HepG2 (cell line): ENCODE measurements at regions not wholly inside any gene's neighbourhood (a gene's known extent, or its start where the extent isn't known, plus 50 kb on each side); places are given as distances from the start of the nearest gene placed in this dataset.

ENCODE experiments used
- HDAC2 ChIP-seq: sonication (generic); formaldehyde crosslinking; IDR thresholded peaks from 2 replicates; pipeline ENCODE4 v1.4.0; 2020; ENCODE audit warnings: missing genetic modification reagents
- HOXA9 ChIP-seq: sonication (generic); formaldehyde crosslinking; IDR thresholded peaks from 2 replicates; pipeline ENCODE4 v1.8.1; 2022; ENCODE audit warnings: missing genetic modification reagents, mild to moderate bottlenecking, moderate library complexity, borderline replicate concordance
- IKZF1 ChIP-seq: fragments of 450-650 bp; IDR thresholded peaks from 2 replicates; pipeline ENCODE4 v1.7.1; 2016
- KAT7 ChIP-seq: IDR thresholded peaks from 2 replicates; pipeline ENCODE4 v1.6.1; 2018; ENCODE audit warnings: borderline replicate concordance, missing compliant biosample characterization
- KDM1A ChIP-seq: IDR thresholded peaks from 2 replicates; pipeline ENCODE4 v1.6.1; 2016; ENCODE audit warnings: missing compliant biosample characterization
- KDM4B ChIP-seq: sonication (generic); formaldehyde crosslinking; IDR thresholded peaks from 2 replicates; pipeline ENCODE4 v1.4.0; 2020; ENCODE audit warnings: missing genetic modification reagents
- MAFF ChIP-seq: IDR thresholded peaks from 2 replicates; pipeline ENCODE4 v1.6.1; 2011; ENCODE audit warnings: low read depth, low read length, improper control_type of control experiment
- PHF8 ChIP-seq: sonication (generic); formaldehyde crosslinking; IDR thresholded peaks from 2 replicates; pipeline ENCODE4 v1.5.0; 2020; ENCODE audit warnings: missing genetic modification reagents
- RFX5 ChIP-seq: IDR thresholded peaks from 2 replicates; pipeline ENCODE4 v1.6.1; 2011; ENCODE audit warnings: low read depth, low read length, improper control_type of control experiment
- SALL2 ChIP-seq: sonication (generic); formaldehyde crosslinking; IDR thresholded peaks from 2 replicates; pipeline ENCODE4 v1.8.1; 2023; ENCODE audit warnings: mild to moderate bottlenecking, missing genetic modification reagents, inconsistent platforms
- SIN3A ChIP-seq: IDR thresholded peaks from 2 replicates; pipeline ENCODE4 v1.6.1; 2011; ENCODE audit warnings: low read depth, mild to moderate bottlenecking, control low read depth, low read length, borderline replicate concordance
- TEAD3 ChIP-seq: optimal IDR thresholded peaks from 2 replicates; pipeline ENCODE3; 2016; ENCODE audit warnings: borderline replicate concordance
- XBP1 ChIP-seq: sonication (generic); formaldehyde crosslinking; IDR thresholded peaks from 2 replicates; pipeline ENCODE4 v1.5.0; 2020; ENCODE audit warnings: missing genetic modification reagents
- ZBTB38 ChIP-seq: sonication (generic); formaldehyde crosslinking; IDR thresholded peaks from 2 replicates; pipeline ENCODE4 v1.5.1; 2020; ENCODE audit warnings: mild to moderate bottlenecking, missing genetic modification reagents
- ZNF556 ChIP-seq: sonication (generic); formaldehyde crosslinking; IDR thresholded peaks from 2 replicates; pipeline ENCODE4 v1.4.0; 2020; ENCODE audit warnings: mild to moderate bottlenecking, missing genetic modification reagents, borderline replicate concordance
- ZNF652 ChIP-seq: IDR thresholded peaks from 2 replicates; pipeline ENCODE4 v1.6.1; 2016; ENCODE audit warnings: low read depth, borderline replicate concordance
- ZNF768 ChIP-seq: sonication (generic); formaldehyde crosslinking; IDR thresholded peaks from 2 replicates; pipeline ENCODE4 v1.4.0; 2020; ENCODE audit warnings: missing genetic modification reagents
- ZSCAN20 ChIP-seq: sonication (generic); formaldehyde crosslinking; IDR thresholded peaks from 2 replicates; pipeline ENCODE4 v1.4.0; 2020; ENCODE audit warnings: missing genetic modification reagents, mild to moderate bottlenecking, borderline replicate concordance
- TF ChIP-seq, protein P1 (sequence below): IDR thresholded peaks from 2 replicates; pipeline ENCODE4 v1.4.0; 2020; ENCODE audit warnings: mild to moderate bottlenecking, missing genetic modification reagents
- TF ChIP-seq, protein P2 (sequence below): sonication (generic); formaldehyde crosslinking; IDR thresholded peaks from 2 replicates; pipeline ENCODE4 v1.8.1; 2023; ENCODE audit warnings: missing genetic modification reagents, mild to moderate bottlenecking, borderline replicate concordance
- TF ChIP-seq, protein P3 (sequence below): sonication (generic); formaldehyde crosslinking; IDR thresholded peaks from 2 replicates; pipeline ENCODE4 v1.9.0; 2021; ENCODE audit warnings: missing genetic modification reagents, mild to moderate bottlenecking, borderline replicate concordance
- TF ChIP-seq, protein P4 (sequence below): sonication (generic); formaldehyde crosslinking; IDR thresholded peaks from 2 replicates; pipeline ENCODE4 v1.5.0; 2020; ENCODE audit warnings: missing genetic modification reagents

DNA sequence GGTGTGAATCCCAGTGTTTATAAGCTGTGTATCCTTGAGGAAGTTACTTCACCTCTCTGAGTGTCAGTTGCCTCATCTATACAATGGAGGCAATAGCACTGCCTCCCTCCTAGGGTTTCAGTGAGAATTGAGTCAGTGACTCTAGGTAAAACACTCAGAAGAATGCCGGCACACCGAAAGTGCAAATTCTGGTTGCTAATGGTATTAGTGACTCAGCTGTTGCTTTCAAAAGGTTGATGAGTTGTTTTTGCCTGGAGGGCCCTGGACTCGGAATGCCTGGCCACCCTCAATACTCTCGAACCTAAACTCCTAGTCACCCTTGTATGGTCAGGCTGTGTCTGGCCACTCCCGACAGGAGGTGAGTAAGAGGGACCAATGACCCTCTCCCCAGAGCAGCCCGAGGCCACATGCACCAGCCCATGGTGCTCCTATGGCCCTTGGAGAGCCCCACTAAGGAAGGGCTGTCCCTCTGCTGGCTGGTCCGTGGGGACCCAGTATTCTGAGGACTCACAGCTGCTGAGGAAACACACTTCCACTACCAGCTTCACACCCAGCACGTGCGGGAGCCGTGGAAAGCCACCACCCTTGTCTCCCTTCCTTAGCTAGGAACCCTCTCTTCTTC lies 60.2 kb downstream of the CALML3 start (continued):
- TF ChIP-seq, protein P1, sequence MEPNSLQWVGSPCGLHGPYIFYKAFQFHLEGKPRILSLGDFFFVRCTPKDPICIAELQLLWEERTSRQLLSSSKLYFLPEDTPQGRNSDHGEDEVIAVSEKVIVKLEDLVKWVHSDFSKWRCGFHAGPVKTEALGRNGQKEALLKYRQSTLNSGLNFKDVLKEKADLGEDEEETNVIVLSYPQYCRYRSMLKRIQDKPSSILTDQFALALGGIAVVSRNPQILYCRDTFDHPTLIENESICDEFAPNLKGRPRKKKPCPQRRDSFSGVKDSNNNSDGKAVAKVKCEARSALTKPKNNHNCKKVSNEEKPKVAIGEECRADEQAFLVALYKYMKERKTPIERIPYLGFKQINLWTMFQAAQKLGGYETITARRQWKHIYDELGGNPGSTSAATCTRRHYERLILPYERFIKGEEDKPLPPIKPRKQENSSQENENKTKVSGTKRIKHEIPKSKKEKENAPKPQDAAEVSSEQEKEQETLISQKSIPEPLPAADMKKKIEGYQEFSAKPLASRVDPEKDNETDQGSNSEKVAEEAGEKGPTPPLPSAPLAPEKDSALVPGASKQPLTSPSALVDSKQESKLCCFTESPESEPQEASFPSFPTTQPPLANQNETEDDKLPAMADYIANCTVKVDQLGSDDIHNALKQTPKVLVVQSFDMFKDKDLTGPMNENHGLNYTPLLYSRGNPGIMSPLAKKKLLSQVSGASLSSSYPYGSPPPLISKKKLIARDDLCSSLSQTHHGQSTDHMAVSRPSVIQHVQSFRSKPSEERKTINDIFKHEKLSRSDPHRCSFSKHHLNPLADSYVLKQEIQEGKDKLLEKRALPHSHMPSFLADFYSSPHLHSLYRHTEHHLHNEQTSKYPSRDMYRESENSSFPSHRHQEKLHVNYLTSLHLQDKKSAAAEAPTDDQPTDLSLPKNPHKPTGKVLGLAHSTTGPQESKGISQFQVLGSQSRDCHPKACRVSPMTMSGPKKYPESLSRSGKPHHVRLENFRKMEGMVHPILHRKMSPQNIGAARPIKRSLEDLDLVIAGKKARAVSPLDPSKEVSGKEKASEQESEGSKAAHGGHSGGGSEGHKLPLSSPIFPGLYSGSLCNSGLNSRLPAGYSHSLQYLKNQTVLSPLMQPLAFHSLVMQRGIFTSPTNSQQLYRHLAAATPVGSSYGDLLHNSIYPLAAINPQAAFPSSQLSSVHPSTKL (CRISPR knock-in tag) = peak; percentile 5; the same call in 1 of the 2 replicates
- TF ChIP-seq SALL2 (CRISPR knock-in tag) (no peak), SIN3A (no peak), HDAC2 (CRISPR knock-in tag) (no peak), ZNF768 (CRISPR knock-in tag) (peak; percentile 71; the same call in 1 of the 2 replicates), ZNF556 (CRISPR knock-in tag) (no peak), KDM1A (CRISPR knock-in tag) (peak; percentile 16; the same call in 1 of the 2 replicates), PHF8 (no peak), KAT7 (CRISPR knock-in tag) (no peak), ZSCAN20 (CRISPR knock-in tag) (no peak), MAFF (0 out of 2 replicates have a peak, but pooled peaks have one; percentile 30), ZNF652 (no peak), HOXA9 (CRISPR knock-in tag) (no peak), KDM4B (CRISPR knock-in tag) (no peak), RFX5 (peak; percentile 29; the same call in 1 of the 2 replicates), TEAD3 (CRISPR knock-in tag) (peak; percentile 4), XBP1 (no peak), IKZF1 (no peak), ZBTB38 (CRISPR knock-in tag) (no peak)
- TF ChIP-seq, protein P2, sequence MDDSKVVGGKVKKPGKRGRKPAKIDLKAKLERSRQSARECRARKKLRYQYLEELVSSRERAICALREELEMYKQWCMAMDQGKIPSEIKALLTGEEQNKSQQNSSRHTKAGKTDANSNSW (CRISPR knock-in tag) = no peak
- TF ChIP-seq, protein P3, sequence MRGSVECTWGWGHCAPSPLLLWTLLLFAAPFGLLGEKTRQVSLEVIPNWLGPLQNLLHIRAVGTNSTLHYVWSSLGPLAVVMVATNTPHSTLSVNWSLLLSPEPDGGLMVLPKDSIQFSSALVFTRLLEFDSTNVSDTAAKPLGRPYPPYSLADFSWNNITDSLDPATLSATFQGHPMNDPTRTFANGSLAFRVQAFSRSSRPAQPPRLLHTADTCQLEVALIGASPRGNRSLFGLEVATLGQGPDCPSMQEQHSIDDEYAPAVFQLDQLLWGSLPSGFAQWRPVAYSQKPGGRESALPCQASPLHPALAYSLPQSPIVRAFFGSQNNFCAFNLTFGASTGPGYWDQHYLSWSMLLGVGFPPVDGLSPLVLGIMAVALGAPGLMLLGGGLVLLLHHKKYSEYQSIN (CRISPR knock-in tag) = no peak
- TF ChIP-seq, protein P4, sequence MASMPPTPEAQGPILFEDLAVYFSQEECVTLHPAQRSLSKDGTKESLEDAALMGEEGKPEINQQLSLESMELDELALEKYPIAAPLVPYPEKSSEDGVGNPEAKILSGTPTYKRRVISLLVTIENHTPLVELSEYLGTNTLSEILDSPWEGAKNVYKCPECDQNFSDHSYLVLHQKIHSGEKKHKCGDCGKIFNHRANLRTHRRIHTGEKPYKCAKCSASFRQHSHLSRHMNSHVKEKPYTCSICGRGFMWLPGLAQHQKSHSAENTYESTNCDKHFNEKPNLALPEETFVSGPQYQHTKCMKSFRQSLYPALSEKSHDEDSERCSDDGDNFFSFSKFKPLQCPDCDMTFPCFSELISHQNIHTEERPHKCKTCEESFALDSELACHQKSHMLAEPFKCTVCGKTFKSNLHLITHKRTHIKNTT (CRISPR knock-in tag) = no peak
- TF ChIP-seq, all 625 proteins: peak for 18
